Activated CD8-positive, alpha-beta memory T cell treated with anti-CD3 and anti-CD28 coated beads, Interleukin-2, amount 50 U/mL, for 1 hour (primary cell): ENCODE measurements at regions not wholly inside any gene's neighbourhood (a gene's known extent, or its start where the extent isn't known, plus 50 kb on each side); places are given as distances from the start of the nearest gene placed in this dataset.

ENCODE experiments used
- DNase-seq: peaks from one replicate; pipeline ENCODE4 v3.0.0-alpha.2; 2020; ENCODE audit errors: extremely low read depth

DNA sequence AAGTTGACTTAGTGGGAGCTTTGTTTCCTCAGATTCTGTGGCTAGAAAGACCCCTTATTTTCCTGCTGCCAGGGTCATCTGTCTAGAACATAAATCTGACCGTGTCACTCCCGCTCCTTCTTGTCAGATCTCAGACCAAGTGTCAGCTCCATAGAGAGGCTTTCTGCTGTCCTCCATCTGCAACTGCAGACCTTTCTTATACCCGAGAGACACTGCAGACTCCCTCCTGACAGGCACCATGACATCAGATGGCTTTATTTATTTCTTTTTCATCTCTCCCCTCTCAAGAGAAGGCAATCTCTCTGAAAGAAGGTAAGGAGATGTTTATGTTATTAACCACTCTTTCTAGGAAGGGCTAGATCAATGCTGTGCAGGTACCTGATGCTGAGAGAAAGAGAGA lies 726.5 kb downstream of the UQCRFS1 start:
- DNase-seq, result no peak

- no peak for DNase-seq
Measured at GRCh38 chr19:28485292-28485691, 727.7 kb downstream of the UQCRFS1 start.

- no peak for DNase-seq
Measured at GRCh38 chr19:28483197-28483596, 729.8 kb downstream of the UQCRFS1 start.

GRCh38 chr19:28482221-28482620 lies 730.7 kb downstream of the UQCRFS1 start:
- DNase-seq, result no peak

DNA sequence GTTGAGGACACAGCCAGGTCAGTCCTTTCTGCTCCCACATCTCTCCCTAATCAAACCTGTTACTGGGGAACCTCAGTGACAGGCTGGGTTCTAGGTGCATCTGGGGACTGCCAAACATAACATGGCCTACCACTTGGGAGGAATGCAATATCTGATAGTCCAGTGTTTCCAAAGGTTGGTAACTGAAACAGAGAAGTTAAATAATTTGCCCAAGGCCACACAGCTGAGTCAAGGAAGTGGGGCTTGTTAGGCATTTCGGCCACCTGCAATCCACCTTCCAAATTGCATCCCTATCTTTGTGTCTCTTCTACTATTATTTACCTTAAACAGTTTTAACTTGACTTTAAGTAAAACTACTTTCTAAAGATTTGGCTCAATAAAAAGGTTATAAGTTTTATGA lies 731.3 kb downstream of the UQCRFS1 start:
- DNase-seq, result no peak

- no peak for DNase-seq
Measured at GRCh38 chr19:28475525-28475924, 737.4 kb downstream of the UQCRFS1 start.

DNA sequence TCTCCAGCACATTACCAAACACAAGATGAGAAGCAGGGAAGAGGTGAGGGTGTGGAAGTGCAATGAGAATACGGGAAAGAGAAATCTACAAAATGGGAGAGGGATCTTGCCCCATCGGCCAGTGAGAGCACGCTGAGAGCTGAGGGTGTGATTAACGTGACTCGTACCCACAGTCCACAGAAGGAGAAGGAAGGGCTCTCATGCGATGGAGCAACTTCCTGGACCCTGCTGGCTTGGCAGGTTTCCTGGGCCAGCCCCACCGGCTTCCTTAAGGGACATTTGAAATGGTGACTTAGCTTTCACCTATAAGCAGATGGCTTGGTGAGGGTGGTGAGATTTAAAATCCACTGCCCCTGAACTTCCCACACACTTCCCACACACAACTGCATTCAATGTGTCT lies 740.1 kb downstream of the UQCRFS1 start:
- DNase-seq, result no peak

GRCh38 chr19:28471731-28472510 lies 741.0 kb downstream of the UQCRFS1 start:
- no peak for DNase-seq

- DNase-seq, result no peak
Measured at GRCh38 chr19:28469544-28469943, 743.4 kb downstream of the UQCRFS1 start.

- no peak for DNase-seq
Measured at GRCh38 chr19:28468701-28469459, 744.1 kb downstream of the UQCRFS1 start.

DNA sequence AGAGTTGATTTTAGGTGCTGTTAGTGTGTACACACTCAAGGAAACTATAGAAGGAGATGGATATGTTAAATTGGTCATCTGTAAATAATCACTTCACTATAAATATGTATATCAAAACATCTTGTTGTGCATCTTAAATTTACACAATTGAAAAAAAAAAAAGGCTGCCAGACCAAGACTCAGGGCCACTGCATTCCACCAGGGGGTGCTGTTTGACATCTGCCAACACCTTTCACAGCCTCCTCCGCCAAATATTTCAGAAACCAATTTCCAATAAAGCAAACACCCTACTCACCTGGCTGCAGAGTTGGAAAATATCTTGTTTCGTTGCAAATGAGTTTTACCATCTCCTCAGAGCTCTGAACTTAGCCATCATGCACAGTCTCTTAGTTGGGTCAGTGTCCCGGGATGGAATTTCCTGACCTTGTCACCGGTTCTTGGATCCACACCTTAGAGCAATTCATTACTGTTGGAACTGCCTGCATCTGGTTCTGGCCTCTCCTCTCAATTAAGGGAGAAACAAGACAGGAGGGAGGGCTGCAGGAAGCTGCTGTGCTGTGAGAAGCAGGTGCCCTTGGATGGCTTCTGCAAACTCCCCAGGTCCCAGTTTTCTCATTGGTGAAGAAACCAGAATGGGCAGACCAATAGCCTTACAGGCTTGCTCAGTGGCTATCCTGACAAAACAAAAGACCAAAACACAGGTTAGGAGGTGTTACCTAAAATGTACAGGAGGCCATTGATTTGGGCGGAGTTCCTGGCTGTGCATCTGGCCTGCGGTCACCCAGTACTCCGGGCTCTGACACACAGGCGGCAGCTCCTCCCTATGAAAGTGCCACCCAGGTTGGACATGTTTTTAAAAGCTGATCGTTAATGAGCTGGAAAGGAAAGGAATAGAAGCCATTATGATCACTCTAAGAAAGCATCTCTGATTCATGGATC lies 746.6 kb downstream of the UQCRFS1 start:
- peak; percentile 12 for DNase-seq

GRCh38 chr19:28465371-28466086 lies 747.4 kb downstream of the UQCRFS1 start:
- no peak for DNase-seq

GRCh38 chr19:28463493-28464053 lies 749.4 kb downstream of the UQCRFS1 start:
- DNase-seq, result no peak

GRCh38 chr19:28457620-28458019 lies 755.3 kb downstream of the UQCRFS1 start:
- no peak for DNase-seq

DNA sequence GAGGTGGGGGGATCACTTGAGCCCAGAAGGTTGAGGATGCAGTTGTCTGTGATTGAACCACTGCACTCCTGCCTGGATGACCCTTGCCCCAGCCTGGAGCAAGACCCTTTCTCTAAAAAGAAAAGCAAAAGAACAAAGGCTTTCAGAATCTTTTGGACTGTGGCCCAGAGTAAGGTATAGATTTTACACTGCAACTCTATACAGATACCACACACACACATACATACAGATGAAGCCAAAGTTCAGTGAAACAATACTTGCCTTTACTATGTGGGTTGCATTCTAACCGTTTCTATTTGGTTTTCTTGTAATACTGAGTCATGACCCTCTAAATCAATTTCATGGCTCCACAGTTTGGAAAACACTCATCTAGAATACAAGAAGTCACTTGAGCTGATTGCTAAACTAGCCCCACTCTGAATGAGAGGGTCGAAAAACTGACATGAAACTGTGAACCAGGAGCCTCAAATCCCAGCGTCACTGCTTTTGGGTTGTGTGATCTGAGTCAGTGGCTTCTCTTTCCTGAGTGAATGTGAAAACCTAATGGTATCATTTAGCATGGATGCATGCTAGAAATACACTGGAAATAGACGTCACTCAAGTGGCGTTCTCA lies 756.1 kb downstream of the UQCRFS1 start:
- DNase-seq, result no peak

DNA sequence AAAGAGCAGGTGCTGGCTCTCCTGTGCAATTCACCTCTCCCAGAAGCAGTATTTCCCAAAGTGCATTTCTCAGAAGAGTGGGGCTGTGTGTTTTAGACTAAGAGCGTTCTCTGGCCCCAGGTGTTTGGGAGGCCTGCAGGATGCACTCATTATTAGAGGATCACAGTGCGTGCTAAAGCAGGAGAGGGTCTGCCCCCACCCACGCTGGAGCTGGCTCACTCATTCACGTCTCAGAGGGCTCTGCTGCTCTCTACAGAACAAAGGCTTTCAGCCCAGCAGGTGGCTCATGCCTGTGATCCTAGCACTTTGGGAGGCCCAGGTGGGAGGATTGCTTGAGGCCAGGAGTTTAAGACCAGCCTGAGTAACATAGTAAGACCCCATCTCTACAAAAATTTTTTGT lies 756.7 kb downstream of the UQCRFS1 start:
- no peak for DNase-seq

DNA sequence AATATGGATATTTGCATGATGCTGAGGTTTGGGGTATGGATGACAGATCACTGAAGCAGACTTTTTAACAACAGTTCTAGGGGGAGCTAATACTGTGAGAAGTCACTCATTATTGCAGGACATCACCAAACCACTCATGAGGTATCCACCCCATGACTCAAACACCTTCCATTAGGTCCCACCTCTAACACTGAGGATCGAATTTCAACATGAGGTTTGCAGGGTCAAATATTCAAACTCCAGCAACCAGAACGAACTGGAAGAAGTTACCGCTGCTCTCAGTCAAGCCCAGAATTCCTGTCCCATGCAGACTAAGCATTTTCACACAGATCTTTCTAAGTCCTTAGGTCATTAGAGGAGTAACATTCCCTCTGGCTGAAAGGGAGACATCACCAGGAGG lies 758.9 kb downstream of the UQCRFS1 start:
- DNase-seq, result no peak

DNA sequence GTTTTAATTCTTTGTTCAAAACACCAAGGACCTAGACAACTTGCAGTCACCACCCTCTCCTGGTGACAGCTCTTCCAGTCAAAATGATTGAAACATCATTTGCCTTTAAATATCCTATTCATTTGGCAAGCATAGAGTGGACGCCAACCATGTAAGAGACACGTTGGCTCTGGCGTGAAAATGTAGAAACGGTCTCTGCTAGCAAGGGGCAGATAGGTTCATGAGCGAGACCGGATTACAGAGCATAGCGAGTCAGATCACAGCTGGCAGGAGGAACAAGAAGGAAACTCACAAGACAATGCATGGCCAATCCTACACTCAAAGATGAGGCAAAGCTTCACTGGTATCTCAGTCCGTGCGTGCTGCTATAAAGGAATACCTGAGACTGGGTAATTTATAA lies 759.5 kb downstream of the UQCRFS1 start:
- no peak for DNase-seq

DNA sequence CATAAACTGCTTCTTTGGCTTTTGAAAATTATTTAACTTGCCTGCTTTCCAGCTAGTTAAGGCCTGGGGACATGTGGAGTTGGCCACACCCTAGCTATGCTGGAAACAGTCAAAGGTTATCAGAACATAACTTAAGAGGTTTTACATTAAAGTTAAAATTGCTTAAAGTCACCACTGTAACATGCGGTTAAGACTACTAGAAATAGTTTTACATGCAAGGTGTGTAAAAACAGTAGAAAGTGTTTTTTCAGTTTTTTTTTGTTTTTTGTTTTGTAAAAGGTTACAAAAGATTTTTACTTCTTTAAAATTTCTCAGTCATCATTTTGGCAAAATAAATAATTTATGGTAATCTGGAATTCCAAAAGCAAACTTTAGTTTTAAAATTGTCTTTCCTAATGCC lies 763.1 kb downstream of the UQCRFS1 start:
- DNase-seq, result no peak

GRCh38 chr19:28446511-28446910 lies 766.4 kb downstream of the UQCRFS1 start:
- no peak for DNase-seq

GRCh38 chr19:28445826-28446225 lies 767.1 kb downstream of the UQCRFS1 start:
- DNase-seq, result no peak
